HuH-7 (cell line): ENCODE measurements at regions not wholly inside any gene's neighbourhood (a gene's known extent, or its start where the extent isn't known, plus 50 kb on each side); places are given as distances from the start of the nearest gene placed in this dataset.
"Not testable (repeated sequence)": the region's sequence is repeated elsewhere in the genome, so short reads cannot be mapped to it uniquely, and the experiment has no call there.

Experiments
- DNase-seq: peaks from one replicate; pipeline ENCODE4 v3.0.0; 2011; ENCODE audit warnings: low spot score

GRCh38 chr9:29150606-29151005 is 1577.3 kb upstream of the C9orf72 start:
- DNase-seq: no peak

- DNase-seq: no peak
Observed at GRCh38 chr9:29160763-29161353, 1587.6 kb upstream of the C9orf72 start.

- DNase-seq: no peak
Observed at GRCh38 chr9:29174136-29174535, 1600.9 kb upstream of the C9orf72 start.

GRCh38 chr9:29176231-29176630 is 1603.0 kb upstream of the C9orf72 start:
- no peak for DNase-seq

GRCh38 chr9:29176786-29177185 is 1603.5 kb upstream of the C9orf72 start:
- no peak for DNase-seq

GRCh38 chr9:29183971-29184370 is 1610.7 kb upstream of the C9orf72 start:
- no peak for DNase-seq

- DNase-seq: not testable (repeated sequence)
Observed at GRCh38 chr9:29188771-29189170, 1615.5 kb upstream of the C9orf72 start.

- not testable (repeated sequence) for DNase-seq
Observed at GRCh38 chr9:29189221-29189620, 1615.9 kb upstream of the C9orf72 start.

- no peak for DNase-seq
Observed at GRCh38 chr9:29198861-29199260, 1625.6 kb upstream of the C9orf72 start.

- DNase-seq: no peak
Observed at GRCh38 chr9:29199975-29200374, 1626.7 kb upstream of the C9orf72 start.

- no peak for DNase-seq
Observed at GRCh38 chr9:29200650-29201049, 1627.4 kb upstream of the C9orf72 start.

GRCh38 chr9:29203244-29203930 is 1630.1 kb upstream of the C9orf72 start:
- DNase-seq: no peak

GRCh38 chr9:29208670-29209069 is 1635.4 kb upstream of the C9orf72 start:
- no peak for DNase-seq

- no peak for DNase-seq
Observed at GRCh38 chr9:29209748-29210291, 1636.5 kb upstream of the C9orf72 start.

GRCh38 chr9:29211003-29211579 is 1637.8 kb upstream of the C9orf72 start:
- DNase-seq: no peak

GRCh38 chr9:29211580-29212396 is 1638.5 kb upstream of the C9orf72 start:
- peak; percentile 55 for DNase-seq

- DNase-seq: no peak
Observed at GRCh38 chr9:29212397-29213387, 1639.4 kb upstream of the C9orf72 start.

- no peak for DNase-seq
Observed at GRCh38 chr9:29213417-29214153, 1640.3 kb upstream of the C9orf72 start, which contains the start of gene LINGO2. LINGO2 (minus strand) TSS chr9:29213601.

GRCh38 chr9:29214154-29214689 is 1640.9 kb upstream of the C9orf72 start:
- DNase-seq: no peak

- no peak for DNase-seq
Observed at GRCh38 chr9:29214690-29215253, 1641.5 kb upstream of the C9orf72 start.
